KMS-11 (cell line): ENCODE measurements at regions not wholly inside any gene's neighbourhood (a gene's known extent, or its start where the extent isn't known, plus 50 kb on each side); places are given as distances from the start of the nearest gene placed in this dataset.

Source experiments
- H2AFZ ChIP-seq: fragments of 200-600 bp; sonication (generic); 2 replicates; pipeline ENCODE4 v1.6.1; 2016; ENCODE audit warnings: antibody characterized with exemption, mixed run types, low read depth
- H3K27ac ChIP-seq: fragments of 200-600 bp; sonication (generic); 2 replicates; pipeline ENCODE4 v1.6.1; 2016; ENCODE audit warnings: mild to moderate bottlenecking, mixed run types
- H3K27me3 ChIP-seq: fragments of 200-600 bp; sonication (generic); 2 replicates; pipeline ENCODE4 v1.6.1; 2017; ENCODE audit warnings: mild to moderate bottlenecking, low read depth, mixed run types, moderate library complexity; ENCODE audit not compliant: insufficient read depth
- H3K36me3 ChIP-seq: fragments of 200-600 bp; sonication (generic); 2 replicates; pipeline ENCODE4 v1.6.1; 2017; ENCODE audit warnings: mild to moderate bottlenecking, mixed run types; ENCODE audit not compliant: insufficient read depth
- H3K4me1 ChIP-seq: fragments of 200-600 bp; sonication (generic); 2 replicates; pipeline ENCODE4 v1.6.1; 2016; ENCODE audit warnings: mild to moderate bottlenecking, low read depth, mixed run types; ENCODE audit not compliant: poor library complexity, severe bottlenecking
- H3K4me2 ChIP-seq: fragments of 200-600 bp; sonication (generic); 2 replicates; pipeline ENCODE4 v1.7.0; 2016; ENCODE audit warnings: mild to moderate bottlenecking, mixed run types
- H3K4me3 ChIP-seq: fragments of 200-600 bp; sonication (generic); IDR thresholded peaks from 2 replicates; pipeline ENCODE4 v1.6.1; 2017; ENCODE audit warnings: low read depth, low read length, mixed read lengths; ENCODE audit not compliant: insufficient read depth
- H3K79me2 ChIP-seq: fragments of 200-600 bp; sonication (generic); 2 replicates; pipeline ENCODE4 v1.6.1; 2016; ENCODE audit warnings: low read depth, mixed run types; ENCODE audit not compliant: insufficient read depth
- H3K9ac ChIP-seq: fragments of 200-600 bp; sonication (generic); 2 replicates; pipeline ENCODE4 v1.6.1; 2016; ENCODE audit warnings: mild to moderate bottlenecking, mixed run types
- H4K20me1 ChIP-seq: fragments of 200-600 bp; sonication (generic); 2 replicates; pipeline ENCODE4 v1.6.1; 2016; ENCODE audit warnings: mild to moderate bottlenecking, mixed run types; ENCODE audit not compliant: insufficient read depth
- CTCF ChIP-seq: fragments of 200-600 bp; sonication (generic); conservative IDR thresholded peaks from 2 replicates; pipeline ENCODE4 v1.6.1; 2017; ENCODE audit warnings: low read depth, mild to moderate bottlenecking, antibody characterized with exemption, low read length, moderate library complexity, mixed read lengths

- Histone ChIP-seq H3K9ac (no peak overlapping the region), H3K4me3 (no peak overlapping the region), H3K4me1 (no peaks in the 10 kb centered on the region), H2AFZ (no peak overlapping the region), H3K27ac (no peak overlapping the region), H3K27me3 (no peaks in the 10 kb centered on the region), H3K36me3 (no peaks in the 10 kb centered on the region), H4K20me1 (no peaks in the 10 kb centered on the region), H3K79me2 (no peaks in the 10 kb centered on the region), H3K4me2 (no peak overlapping the region)
- no peak for TF ChIP-seq CTCF
Observed at GRCh38 chr3:139238281-139239030, 105.4 kb upstream of the MRPS22 start.

GRCh38 chr3:139239550-139239949, 104.3 kb upstream of the MRPS22 start:
- no peaks in the 10 kb centered on the region for H3K27me3 ChIP-seq
- H3K79me2 ChIP-seq = no peaks in the 10 kb centered on the region
- no peaks in the 10 kb centered on the region for H3K4me1 ChIP-seq
- H2AFZ ChIP-seq = no peak overlapping the region
- H3K27ac ChIP-seq = no peak overlapping the region
- no peak overlapping the region for H3K4me3 ChIP-seq
- no peak overlapping the region for H3K9ac ChIP-seq
- no peak overlapping the region for H3K4me2 ChIP-seq
- no peaks in the 10 kb centered on the region for H3K36me3 ChIP-seq
- no peaks in the 10 kb centered on the region for H4K20me1 ChIP-seq
- no peak for TF ChIP-seq CTCF

GRCh38 chr3:139241783-139242182, 102.0 kb upstream of the MRPS22 start:
- Histone ChIP-seq H3K36me3 (no peaks in the 10 kb centered on the region), H3K4me3 (no peak overlapping the region), H3K9ac (no peak overlapping the region), H3K27me3 (no peaks in the 10 kb centered on the region), H3K79me2 (no peaks in the 10 kb centered on the region), H3K27ac (no peak overlapping the region), H3K4me1 (no peaks in the 10 kb centered on the region), H4K20me1 (no peaks in the 10 kb centered on the region), H2AFZ (no peak overlapping the region), H3K4me2 (no peak overlapping the region)
- no peak for TF ChIP-seq CTCF

- no peaks in the 10 kb centered on the region for H3K79me2 ChIP-seq
- no peak overlapping the region for H2AFZ ChIP-seq
- H3K4me3 ChIP-seq = no peak overlapping the region
- no peak for TF ChIP-seq CTCF
- H3K27me3 ChIP-seq = no peaks in the 10 kb centered on the region
- H3K36me3 ChIP-seq = no peaks in the 10 kb centered on the region
- no peak overlapping the region for H3K9ac ChIP-seq
- no peak overlapping the region for H3K4me2 ChIP-seq
- no peak overlapping the region for H3K27ac ChIP-seq
- H4K20me1 ChIP-seq = no peaks in the 10 kb centered on the region
- H3K4me1 ChIP-seq = no peaks in the 10 kb centered on the region
Observed at GRCh38 chr3:139243710-139244109, 100.1 kb upstream of the MRPS22 start.
